Psoas muscle (tissue), 7 donors: ENCODE measurements at regions not wholly inside any gene's neighbourhood (a gene's known extent, or its start where the extent isn't known, plus 50 kb on each side); places are given as distances from the start of the nearest gene placed in this dataset.

Experiments
- ATAC-seq, 4 donors: fragments of 200-7000 bp; cut with Tn5 transposase; one replicate each; pipeline ENCODE4 v1.9.1; 2020; ENCODE audit warnings: moderate library complexity in 3 of 4, mild to moderate bottlenecking in 2 of 4
- DNase-seq, 2 donors: peaks; one replicate each; pipeline ENCODE4 v3.0.0-alpha.2; 2020
- H3K27ac ChIP-seq: fragments of 200-600 bp; one replicate; pipeline ENCODE4 v1.8.0; 2022
- H3K27me3 ChIP-seq, 3 donors: fragments of 200-600 bp in 1 of 3; one replicate each; pipeline versions ENCODE4 v1.6.1 to v1.8.0; 2013 to 2022; ENCODE audit warnings: low read length in 2 of 3, mild to moderate bottlenecking in 2 of 3, moderate library complexity in 1 of 3; ENCODE audit not compliant: insufficient read depth in 3 of 3
- H3K36me3 ChIP-seq, 2 donors: fragments of 200-600 bp in 1 of 2; one replicate each; pipeline versions ENCODE4 v1.6.1 to v1.8.0; 2013 to 2022; ENCODE audit warnings: low read depth in 1 of 2, mild to moderate bottlenecking in 1 of 2, moderate library complexity in 1 of 2; ENCODE audit not compliant: insufficient read depth in 1 of 2
- H3K4me1 ChIP-seq: fragments of 200-600 bp; one replicate; pipeline ENCODE4 v1.8.0; 2022
- H3K4me3 ChIP-seq: fragments of 200-600 bp; one replicate; pipeline ENCODE4 v1.8.0; 2022; ENCODE audit warnings: mild to moderate bottlenecking
- H3K9me3 ChIP-seq: fragments of 200-600 bp; one replicate; pipeline ENCODE4 v1.8.0; 2022
- CTCF ChIP-seq: fragments of 200-600 bp; IDR thresholded peaks from one replicate; pipeline ENCODE4 v1.8.0; 2022; ENCODE audit warnings: antibody characterized with exemption
- WGBS, 3 donors: extraction: QIAGEN DNeasy Blood & Tissue Kit; methylation state at CpG; one replicate each; pipeline versions ENCODE4 v1.1.6 to v1.1.7; 2013; 5-methylcytosine and 5-hydroxymethylcytosine counted together
- intact Hi-C, 2 donors: fragments of 100-400 bp; cut with DNase I; formaldehyde crosslinking; loops; one replicate each; pipeline versions ENCODE4 v1.11.0 to v1.14.2; 2022
- donor health status: healthy with polysubstance abuse.
- donor health status: DM: no; HTN: no; CAD: no; lungs with moderate emphysema.
- donor health status: Bipolar disorder and iron deficiency.
- donor health status: healthy.
- donor health status: DM: yes; HTN: yes; CAD: no.
- donor health status: DM: no; HTN: no; CAD: no.
- donor health status: DM: yes; HTN: yes; CAD: no.

- 97% methylated on average over 1 of the region's 1 CpG; no CpG with 5 or more reads in 1 of the 3 donors for WGBS, 3 donors
- TF ChIP-seq CTCF, result no peak
- H3K4me3 ChIP-seq, result no peak overlapping the region
- ATAC-seq (no peak), DNase-seq (no peak)
- no peaks in the 10 kb centered on the region for H3K4me1 ChIP-seq
- H3K27ac ChIP-seq, result no peak overlapping the region
- intact Hi-C loops, result no loop called here
- no peaks in the 10 kb centered on the region for H3K9me3 ChIP-seq
- H3K36me3 ChIP-seq, result no peaks in the 10 kb centered on the region
- no peaks in the 10 kb centered on the region for H3K27me3 ChIP-seq
Observed at GRCh38 chr3:162863579-162863978, 1367.0 kb downstream of the OTOL1 start.

GRCh38 chr3:162865466-162865865, 1368.9 kb downstream of the OTOL1 start:
- no peak overlapping the region for H3K27ac ChIP-seq

GRCh38 chr3:162879021-162879562, 1382.5 kb downstream of the OTOL1 start:
- intact Hi-C loops, result no loop called here
- WGBS, 3 donors, result 87 to 91% methylated on average over 1 of the region's 1 CpG; no CpG with 5 or more reads in 1 of the 3 donors
- no peaks in the 10 kb centered on the region for H3K36me3 ChIP-seq
- H3K27ac ChIP-seq, result no peak overlapping the region
- DNase-seq (no peak), ATAC-seq (no peak)
- H3K4me1 ChIP-seq, result no peaks in the 10 kb centered on the region
- H3K27me3 ChIP-seq, result no peaks in the 10 kb centered on the region
- TF ChIP-seq CTCF, result no peak
- no peak overlapping the region for H3K4me3 ChIP-seq
- H3K9me3 ChIP-seq, result no peaks in the 10 kb centered on the region

More at GRCh38 chr3:162865466-162865865, 1368.9 kb downstream of the OTOL1 start:
- H3K36me3 ChIP-seq, result no peaks in the 10 kb centered on the region
- H3K4me3 ChIP-seq, result no peak overlapping the region
- 5 to 20% methylated on average over 1 of the region's 1 CpG; no CpG with 5 or more reads in 1 of the 3 donors for WGBS, 3 donors
- ATAC-seq, result no peak
- H3K27me3 ChIP-seq, result no peaks in the 10 kb centered on the region
- intact Hi-C loops, result no loop called here
- no peak for TF ChIP-seq CTCF
- H3K9me3 ChIP-seq, result no peaks in the 10 kb centered on the region
- no peak for DNase-seq
- H3K4me1 ChIP-seq, result no peaks in the 10 kb centered on the region

- no peak for DNase-seq
- intact Hi-C loops, result no loop called here
- ATAC-seq, result no peak
- H3K36me3 ChIP-seq, result no peaks in the 10 kb centered on the region
- no peak for TF ChIP-seq CTCF
- no peak overlapping the region for H3K27ac ChIP-seq
- H3K9me3 ChIP-seq, result no peaks in the 10 kb centered on the region
- no peaks in the 10 kb centered on the region for H3K4me1 ChIP-seq
- no peak overlapping the region for H3K4me3 ChIP-seq
- 66 to 80% methylated on average over 2 of the region's 2 CpGs; no CpG with 5 or more reads in 1 of the 3 donors for WGBS, 3 donors
- no peaks in the 10 kb centered on the region for H3K27me3 ChIP-seq
Observed at GRCh38 chr3:162884373-162884772, 1387.8 kb downstream of the OTOL1 start.
